LoVo (cell line): ENCODE measurements at regions not wholly inside any gene's neighbourhood (a gene's known extent, or its start where the extent isn't known, plus 50 kb on each side); places are given as distances from the start of the nearest gene placed in this dataset.
"Not testable (repeated sequence)": the region's sequence is repeated elsewhere in the genome, so short reads cannot be mapped to it uniquely, and the experiment has no call there.

Source experiments
- DNase-seq: peaks from one replicate; pipeline ENCODE4 v3.0.0-alpha.2; 2016; ENCODE audit warnings: low spot score

- DNase-seq = no peak
Measured at GRCh38 chr13:88717946-88718345, 1046.8 kb downstream of the SLITRK5 start.

- no peak for DNase-seq
Measured at GRCh38 chr13:88718781-88719180, 1047.6 kb downstream of the SLITRK5 start.

- no peak for DNase-seq
Measured at GRCh38 chr13:88726075-88726474, 1054.9 kb downstream of the SLITRK5 start.

GRCh38 chr13:88727236-88727635 is 1056.1 kb downstream of the SLITRK5 start:
- DNase-seq = not testable (repeated sequence)

GRCh38 chr13:88729605-88730004 is 1058.4 kb downstream of the SLITRK5 start:
- no peak for DNase-seq

GRCh38 chr13:88736026-88736425 is 1064.9 kb downstream of the SLITRK5 start:
- DNase-seq = no peak

- no peak for DNase-seq
Measured at GRCh38 chr13:88739195-88739594, 1068.0 kb downstream of the SLITRK5 start.

GRCh38 chr13:88744289-88744688 is 1073.1 kb downstream of the SLITRK5 start:
- no peak for DNase-seq

GRCh38 chr13:88745011-88745410 is 1073.8 kb downstream of the SLITRK5 start:
- DNase-seq = no peak

- no peak for DNase-seq
Measured at GRCh38 chr13:88752041-88752440, 1080.9 kb downstream of the SLITRK5 start.

GRCh38 chr13:88754141-88754540 is 1083.0 kb downstream of the SLITRK5 start:
- no peak for DNase-seq

- no peak for DNase-seq
Measured at GRCh38 chr13:88761145-88761544, 1090.0 kb downstream of the SLITRK5 start.

GRCh38 chr13:88764103-88764502 is 1092.9 kb downstream of the SLITRK5 start:
- no peak for DNase-seq

GRCh38 chr13:88800505-88800904 is 1129.3 kb downstream of the SLITRK5 start:
- no peak for DNase-seq

GRCh38 chr13:88801361-88801760 is 1130.2 kb downstream of the SLITRK5 start:
- no peak for DNase-seq

GRCh38 chr13:88802886-88803285 is 1131.7 kb downstream of the SLITRK5 start:
- no peak for DNase-seq

- DNase-seq = no peak
Measured at GRCh38 chr13:88806438-88806837, 1135.3 kb downstream of the SLITRK5 start.

GRCh38 chr13:88817560-88817959 is 1146.4 kb downstream of the SLITRK5 start:
- no peak for DNase-seq

GRCh38 chr13:88823114-88823513 is 1151.9 kb downstream of the SLITRK5 start:
- DNase-seq = no peak

- DNase-seq = no peak
Measured at GRCh38 chr13:88824218-88824617, 1153.0 kb downstream of the SLITRK5 start.

- DNase-seq = no peak
Measured at GRCh38 chr13:88840085-88840484, 1168.9 kb downstream of the SLITRK5 start.

- DNase-seq = not testable (repeated sequence)
Measured at GRCh38 chr13:88852293-88852692, 1181.1 kb downstream of the SLITRK5 start.

GRCh38 chr13:88857256-88857655 is 1186.1 kb downstream of the SLITRK5 start:
- DNase-seq = no peak

- DNase-seq = no peak
Measured at GRCh38 chr13:88862095-88862620, 1191.0 kb downstream of the SLITRK5 start.

- DNase-seq = no peak
Measured at GRCh38 chr13:88863116-88863515, 1191.9 kb downstream of the SLITRK5 start.
